ENCODE measurements at regions not wholly inside any gene's neighbourhood (a gene's known extent, or its start where the extent isn't known, plus 50 kb on each side); places are given as distances from the start of the nearest gene placed in this dataset.

DNA sequence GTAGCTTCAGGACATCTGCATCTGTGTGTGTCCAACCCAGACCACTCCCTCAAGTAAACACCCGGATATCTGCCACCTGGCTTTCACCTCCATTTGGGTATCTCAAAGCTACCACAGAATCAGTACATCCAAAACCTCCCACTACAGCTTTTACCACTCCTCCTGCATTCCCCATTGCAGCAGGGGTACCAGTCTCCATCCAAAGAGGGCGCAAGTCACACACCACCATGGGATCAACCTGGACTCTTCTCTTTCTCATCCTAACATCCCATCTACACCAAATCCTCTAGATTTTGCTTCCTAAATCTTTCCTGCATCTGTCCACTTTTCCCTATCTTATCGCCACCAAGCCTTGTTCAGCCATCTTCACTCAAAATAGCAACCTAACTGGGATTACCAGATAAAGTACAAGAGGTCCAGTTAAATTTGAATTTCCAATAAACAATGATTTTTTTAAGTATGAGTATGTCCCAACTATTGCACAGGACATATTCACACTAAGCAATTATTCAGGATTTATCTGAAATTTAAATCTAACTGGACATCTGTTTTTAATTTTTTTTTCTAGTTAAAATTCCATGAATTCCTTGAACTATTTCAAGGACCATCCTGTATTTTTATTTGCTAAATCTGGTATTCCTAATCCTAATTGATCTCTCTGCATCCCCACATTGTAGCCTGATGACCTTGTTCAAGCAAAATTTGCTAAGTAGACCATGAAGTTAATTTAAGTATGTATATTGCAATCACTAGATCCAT is 164.3 kb upstream of the MLN start:
- DNase-seq = no peak

- DNase-seq = no peak
These were observed 163.5 kb upstream of the MLN start for GRCh38 chr6:33967265-33967767.

DNA sequence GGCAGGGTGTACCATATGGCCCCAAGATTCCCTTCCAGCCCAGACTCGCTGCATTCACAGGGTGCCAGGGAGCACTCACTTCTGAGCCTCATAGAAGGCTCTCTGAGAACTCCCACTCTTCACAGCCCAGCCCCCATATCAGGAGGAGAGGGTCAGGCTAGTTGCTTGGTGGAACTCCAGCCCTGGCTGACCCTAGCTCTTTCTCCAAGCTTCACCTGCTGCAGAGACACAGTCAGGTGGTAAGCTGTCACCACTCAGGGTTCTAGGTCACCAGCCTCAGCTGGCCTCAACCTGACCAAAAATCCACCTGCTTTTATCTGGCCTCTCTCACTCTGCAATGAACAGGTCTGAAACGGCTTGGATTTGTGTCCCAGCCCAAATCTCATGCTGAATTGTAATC is 162.7 kb upstream of the MLN start:
- DNase-seq = no peak

DNA sequence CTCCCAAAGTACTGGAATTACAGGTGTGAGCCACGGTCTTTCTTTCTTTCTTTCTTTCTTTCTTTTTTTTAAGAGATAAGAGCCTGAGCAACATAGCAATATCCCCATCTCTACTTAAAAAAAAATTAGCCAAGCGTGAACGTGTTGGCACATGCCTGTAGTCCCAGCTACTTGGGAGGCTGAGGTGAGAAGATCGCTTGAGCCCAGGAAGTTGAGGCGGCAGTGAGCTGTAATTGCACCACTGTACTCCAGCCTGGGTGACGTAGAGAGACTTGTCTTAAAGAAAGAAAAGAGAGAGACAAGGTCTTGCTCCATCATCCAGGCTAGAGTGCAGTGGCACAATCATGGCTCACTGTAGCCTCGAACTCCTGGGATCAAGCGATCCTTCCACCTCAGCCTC is 162.0 kb upstream of the MLN start:
- DNase-seq = no peak

DNA sequence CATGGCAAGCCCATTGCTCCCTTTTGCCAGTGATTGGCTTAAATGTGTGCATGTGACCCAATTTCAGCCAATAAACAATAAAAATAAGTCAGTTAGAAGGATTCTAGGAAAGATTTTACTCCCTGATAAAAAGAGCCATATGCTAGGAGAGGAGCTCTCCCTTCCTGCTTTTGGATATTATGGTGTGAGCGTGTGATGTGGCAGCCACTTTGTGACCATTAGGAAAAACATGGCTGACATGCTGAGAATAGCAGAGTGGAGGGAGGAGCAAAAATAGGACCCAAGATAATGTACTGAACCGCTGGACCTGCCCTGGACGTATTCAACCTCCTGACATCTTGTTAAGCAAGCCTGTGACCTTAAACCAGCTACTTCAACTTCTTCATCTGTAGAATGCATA is 160.6 kb upstream of the MLN start:
- DNase-seq = no peak

GRCh38 chr6:33963136-33963750 is 159.4 kb upstream of the MLN start:
- DNase-seq = no peak

DNA sequence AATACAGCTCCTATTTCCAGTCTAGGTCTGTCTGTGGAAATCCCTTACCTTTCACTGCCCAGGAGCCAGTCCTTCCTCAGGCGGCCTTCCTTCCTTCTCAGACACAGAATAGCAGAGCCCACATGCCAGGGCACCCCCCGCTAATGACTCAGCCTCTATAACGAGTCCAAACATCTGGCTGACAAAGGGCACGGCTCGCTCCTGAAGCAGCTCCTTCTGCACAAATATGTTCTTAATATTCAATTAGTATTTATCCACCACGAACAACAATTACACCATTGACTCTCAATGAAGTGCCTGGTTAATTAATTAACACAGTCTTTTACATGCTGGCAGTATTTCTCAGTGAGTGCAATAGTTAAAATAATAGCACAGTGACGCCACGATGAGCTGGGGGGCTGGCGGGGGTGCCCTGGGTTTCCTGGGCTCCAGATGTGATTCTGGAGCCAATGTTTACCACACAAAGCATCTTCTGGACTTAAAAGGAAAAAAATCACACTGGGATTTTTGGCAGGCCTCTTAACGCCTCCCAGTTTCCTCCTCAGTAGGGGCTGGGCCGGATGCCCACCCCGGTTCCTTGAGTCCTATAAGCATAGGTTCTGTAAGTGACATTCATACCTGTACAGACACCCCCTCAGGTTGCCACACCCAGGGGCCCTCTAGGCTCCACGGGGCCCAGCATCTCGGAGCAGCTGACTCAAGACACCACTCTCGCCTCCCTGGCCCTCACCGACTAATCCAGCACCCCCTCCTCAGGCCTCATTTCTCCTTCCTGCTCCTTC is 158.6 kb upstream of the MLN start:
- no peak for DNase-seq

- DNase-seq = no peak
These were observed 157.9 kb upstream of the MLN start for GRCh38 chr6:33961691-33962090.

DNA sequence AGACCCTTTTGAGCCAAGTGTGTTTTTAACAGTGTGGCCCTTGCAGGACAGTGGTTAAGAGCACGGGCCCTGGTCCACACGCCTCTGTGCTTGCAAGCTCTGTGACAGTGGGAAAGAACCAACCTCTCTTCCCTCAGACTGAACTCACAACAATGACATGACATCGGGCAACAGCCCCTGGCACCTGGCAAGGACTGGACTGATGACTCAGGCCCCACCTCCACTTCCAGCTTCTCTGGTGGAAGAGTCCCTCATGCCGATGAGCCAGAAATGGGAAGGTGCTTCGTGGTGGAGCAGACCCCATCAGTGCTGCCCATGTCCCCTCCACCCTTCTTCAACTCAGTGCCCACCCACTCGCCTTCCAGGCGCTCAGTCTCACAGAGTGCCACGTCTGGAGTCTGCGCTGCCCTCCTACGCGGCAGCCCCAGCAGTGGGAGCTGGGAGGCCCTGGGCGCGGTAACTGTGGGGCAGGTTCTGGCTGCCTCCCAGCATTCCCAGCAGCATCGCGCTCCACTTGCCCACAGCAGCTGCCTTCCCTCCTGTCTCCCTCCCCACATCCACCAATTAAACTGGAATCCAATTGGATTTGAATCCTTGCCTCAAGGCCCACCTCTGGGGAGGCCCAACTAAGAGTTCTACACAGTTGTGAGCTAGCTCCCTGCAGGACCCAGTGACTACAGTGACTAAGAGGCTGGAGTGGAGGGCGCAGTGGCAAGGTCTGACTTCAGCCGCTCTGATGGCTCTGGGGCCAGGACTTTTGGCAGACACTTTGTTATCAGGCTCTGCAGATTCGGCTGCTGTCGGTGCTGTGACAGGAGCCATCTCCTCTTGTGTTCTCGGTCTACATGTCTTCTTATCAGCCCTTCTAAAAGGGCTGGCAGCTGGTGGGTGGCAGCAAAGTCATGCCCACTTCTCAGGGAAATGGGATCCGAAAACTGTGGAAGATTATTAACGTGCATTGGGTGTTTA is 156.8 kb upstream of the MLN start:
- no peak for DNase-seq

DNA sequence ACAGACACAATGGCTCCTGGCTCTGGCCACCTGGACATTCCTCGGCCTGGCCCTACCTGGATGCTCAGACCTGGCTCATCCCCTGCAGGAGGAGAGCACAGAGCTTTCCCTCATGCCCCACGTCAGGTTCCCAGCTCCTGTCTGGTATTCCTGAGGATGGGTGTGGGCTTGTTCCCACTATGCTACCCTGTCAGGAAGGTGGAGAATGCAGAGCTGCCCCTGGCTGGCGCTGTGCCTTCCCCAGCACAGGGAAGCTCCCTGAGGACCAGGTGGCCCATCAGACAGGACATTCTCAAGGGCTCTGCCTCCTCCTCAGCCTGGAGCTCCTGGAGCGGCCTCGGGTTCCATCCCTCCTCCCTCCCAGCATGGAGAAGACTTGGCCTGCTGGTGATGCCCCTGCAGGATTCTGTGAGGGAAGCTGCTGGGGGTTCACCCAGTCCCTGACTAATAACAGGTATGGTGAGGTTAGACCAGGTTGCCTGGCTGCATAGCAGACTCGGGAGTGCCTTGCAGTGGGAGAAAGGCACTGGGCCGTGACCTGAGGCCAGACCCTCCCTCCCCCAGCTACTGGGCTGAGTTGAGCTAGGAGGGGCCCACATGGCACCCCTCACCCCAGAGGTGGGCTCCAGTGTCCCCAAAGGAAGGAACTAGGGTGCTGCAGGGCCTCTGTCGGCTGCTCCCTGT is 156.0 kb upstream of the MLN start:
- no peak for DNase-seq

GRCh38 chr6:33959329-33959651 is 155.5 kb upstream of the MLN start:
- DNase-seq = no peak

DNA sequence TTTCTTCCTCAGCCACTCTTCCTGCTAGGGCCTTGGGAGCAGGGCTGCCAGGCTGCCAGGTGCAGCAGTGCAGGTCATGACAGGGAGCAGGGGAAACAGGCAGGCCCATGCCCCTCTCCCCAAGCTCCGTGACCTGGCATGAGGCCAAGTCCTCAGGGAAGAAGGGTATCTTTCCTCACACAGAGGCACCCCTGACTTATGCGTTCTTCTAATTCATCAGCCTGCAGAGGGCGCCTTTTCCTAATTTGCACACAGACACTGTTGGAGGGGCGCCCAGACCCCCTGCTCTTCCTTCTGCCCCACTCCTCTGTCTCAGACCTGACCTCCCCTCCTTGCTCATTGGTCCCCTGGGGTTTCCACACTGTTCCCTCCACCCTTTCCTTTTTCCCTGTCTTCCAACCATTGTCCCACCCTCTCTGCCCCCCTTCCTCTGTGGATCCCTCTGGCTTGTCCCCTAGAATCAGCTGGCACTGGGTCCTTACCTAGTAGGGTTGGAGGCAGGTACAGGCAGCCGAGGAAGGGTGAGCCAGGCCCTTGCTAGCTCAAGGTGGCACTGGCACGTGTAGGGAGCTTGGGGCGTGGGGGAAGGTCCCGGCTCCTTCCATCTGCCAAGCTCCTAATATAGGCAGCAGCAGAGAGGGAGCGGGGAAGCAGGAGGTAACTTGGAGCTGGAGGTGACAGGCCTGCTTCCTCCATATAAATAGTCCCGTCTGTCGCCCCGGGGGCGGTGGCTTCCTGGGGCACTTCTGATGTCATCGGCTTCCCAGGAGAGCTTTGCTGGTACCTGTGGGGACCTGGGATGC is 154.9 kb upstream of the MLN start:
- no peak for DNase-seq

DNA sequence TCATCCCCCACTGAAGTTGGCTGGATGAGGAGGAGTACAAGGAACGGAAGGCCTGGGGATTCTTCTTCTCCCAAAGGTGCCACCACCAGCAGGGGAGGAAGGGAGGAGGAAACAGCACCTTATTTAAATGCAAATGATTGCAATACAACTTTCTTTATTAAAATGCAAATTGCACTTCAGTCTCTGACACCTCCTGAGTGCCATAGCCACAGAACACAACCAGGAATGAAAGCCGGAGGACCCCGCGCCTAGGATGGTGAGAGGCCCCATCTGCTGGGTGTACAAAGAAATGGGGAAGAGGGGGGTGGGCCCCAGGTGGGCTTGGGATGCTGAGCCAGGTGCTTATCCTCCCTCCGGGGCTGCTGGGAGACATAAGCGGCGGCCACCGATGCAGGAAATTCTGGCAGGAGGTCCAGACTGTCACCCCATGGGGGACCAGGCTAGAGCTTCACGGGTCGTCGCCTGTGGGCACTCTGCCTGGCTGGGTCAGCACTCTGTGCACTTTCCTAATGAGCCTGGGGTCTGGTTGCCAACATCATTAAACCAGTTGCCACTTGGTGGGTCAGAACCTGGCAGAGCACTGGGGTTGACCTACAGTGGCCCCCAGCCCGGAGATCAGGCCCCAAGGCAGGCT is 154.2 kb upstream of the MLN start:
- DNase-seq = no peak

GRCh38 chr6:33957131-33957891 is 153.5 kb upstream of the MLN start:
- DNase-seq = no peak

DNA sequence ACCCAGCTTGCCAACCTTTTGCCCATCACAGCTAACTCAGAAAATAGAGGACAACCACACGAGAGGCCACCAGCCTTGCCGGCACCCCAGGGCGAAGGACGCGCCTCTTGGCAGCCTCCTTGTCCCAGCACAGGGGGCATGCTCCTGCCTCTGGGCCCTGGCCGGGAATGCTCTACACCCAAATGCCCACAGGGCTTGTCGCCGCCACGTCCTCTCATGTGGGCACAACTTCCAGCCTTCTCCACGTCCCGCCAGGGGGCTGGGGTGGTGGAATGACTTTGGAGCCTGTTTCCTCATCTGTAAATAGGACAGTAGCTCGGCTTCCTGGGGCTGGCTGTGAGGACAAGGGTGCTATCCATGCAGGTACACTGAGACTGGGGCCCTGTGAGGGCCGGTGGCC is 152.4 kb upstream of the MLN start:
- DNase-seq = no peak

GRCh38 chr6:33955566-33955965 is 151.8 kb upstream of the MLN start:
- no peak for DNase-seq

- no peak for DNase-seq
These were observed 150.7 kb upstream of the MLN start for GRCh38 chr6:33954453-33954852.

GRCh38 chr6:33953171-33953570 is 149.4 kb upstream of the MLN start:
- no peak for DNase-seq

DNA sequence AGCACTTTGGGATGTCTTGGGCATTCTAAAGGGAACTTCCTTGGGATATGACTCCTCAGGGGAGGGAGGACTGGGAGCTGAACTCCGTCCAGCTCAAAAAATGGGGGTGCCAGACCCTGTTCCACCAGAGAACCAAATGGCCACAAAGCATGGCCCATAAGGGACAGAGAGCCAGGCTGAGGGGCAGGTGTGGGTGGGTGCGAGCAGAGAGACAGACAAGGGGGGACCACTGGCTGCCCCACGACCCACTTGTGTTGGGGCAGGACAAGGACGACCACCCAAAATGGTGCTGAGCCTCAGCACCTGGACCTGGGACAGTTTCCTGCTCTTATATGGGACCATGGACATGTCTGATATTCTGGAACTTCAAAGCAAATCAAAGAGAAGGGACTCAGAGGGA is 148.2 kb upstream of the MLN start:
- no peak for DNase-seq

All from right kidney (tissue), 1 donor.